ENCODE measurements at regions not wholly inside any gene's neighbourhood (a gene's known extent, or its start where the extent isn't known, plus 50 kb on each side); places are given as distances from the start of the nearest gene placed in this dataset.

GRCh38 chr2:8628179-8628865 lies 53.5 kb upstream of the ID2 start:
- H2AFZ ChIP-seq (ENCODE audit: low read depth, low read length), result no peak overlapping the region
- H3K4me2 ChIP-seq (ENCODE audit: low read length), result no peak overlapping the region
- no peak overlapping the region for H3K27ac ChIP-seq (ENCODE audit: low read length)
- no peaks in the 10 kb centered on the region for H3K79me2 ChIP-seq (replicated peaks; ENCODE audit: insufficient read depth, low read length)
- TF ChIP-seq RAD21 (conservative IDR thresholded peaks at IDR 0.05), result no peak
- TF ChIP-seq CTCF (IDR thresholded peaks at IDR 0.05; ENCODE audit: poor library complexity, severe bottlenecking), result no peak
- no peak for TF ChIP-seq SMC3 (conservative IDR thresholded peaks at IDR 0.05; ENCODE audit: poor library complexity)
- no peak for TF ChIP-seq REST (IDR thresholded peaks at IDR 0.05; ENCODE audit: borderline replicate concordance)
- no peak for TF ChIP-seq MXI1 (conservative IDR thresholded peaks at IDR 0.05; ENCODE audit: poor library complexity, severe bottlenecking)
- TF ChIP-seq EP300 (conservative IDR thresholded peaks at IDR 0.05; ENCODE audit: poor library complexity, severe bottlenecking), result no peak
- TF ChIP-seq EZH2 (IDR thresholded peaks at IDR 0.05; ENCODE audit: borderline replicate concordance, insufficient read depth, low read length, poor library complexity, severe bottlenecking), result no peak
- no peak for TF ChIP-seq POLR2AphosphoS5 (IDR thresholded peaks at IDR 0.05)
- TF ChIP-seq TAF1 (IDR thresholded peaks at IDR 0.05; ENCODE audit: low read depth), result no peak
- no peaks in the 10 kb centered on the region for H3K9me2 ChIP-seq (ENCODE audit: insufficient read depth, low read length)
- H3F3A ChIP-seq (ENCODE audit: insufficient read depth, low read length, poor library complexity, severe bottlenecking), result no peaks in the 10 kb centered on the region
- H3K36me3 ChIP-seq (ENCODE audit: insufficient read depth, low read length), result no peaks in the 10 kb centered on the region
- no peaks in the 10 kb centered on the region for H4K20me1 ChIP-seq (ENCODE audit: insufficient read depth)
- H3K4me3 ChIP-seq (ENCODE audit: low read length), result no peak overlapping the region
- H3K9ac ChIP-seq (ENCODE audit: low read length), result no peak overlapping the region
- H3K9me3 ChIP-seq (ENCODE audit: low read length), result no peaks in the 10 kb centered on the region
- H3K27me3 ChIP-seq (ENCODE audit: insufficient read depth, low read depth, low read length), result no peaks in the 10 kb centered on the region

- H3K27me3 ChIP-seq (ENCODE audit: insufficient read depth, low read depth, low read length), result no peaks in the 10 kb centered on the region
- H2AFZ ChIP-seq (ENCODE audit: low read depth, low read length), result no peak overlapping the region
- no peak overlapping the region for H3K4me2 ChIP-seq (ENCODE audit: low read length)
- H3K9me3 ChIP-seq (ENCODE audit: low read length), result no peaks in the 10 kb centered on the region
- H3K36me3 ChIP-seq (ENCODE audit: insufficient read depth, low read length), result no peaks in the 10 kb centered on the region
- no peak overlapping the region for H3K9ac ChIP-seq (ENCODE audit: low read length)
- H3F3A ChIP-seq (ENCODE audit: insufficient read depth, low read length, poor library complexity, severe bottlenecking), result no peaks in the 10 kb centered on the region
- no peaks in the 10 kb centered on the region for H4K20me1 ChIP-seq (ENCODE audit: insufficient read depth)
- no peak for TF ChIP-seq REST (IDR thresholded peaks at IDR 0.05; ENCODE audit: borderline replicate concordance)
- TF ChIP-seq POLR2AphosphoS5 (IDR thresholded peaks at IDR 0.05), result no peak
- no peak for TF ChIP-seq EZH2 (IDR thresholded peaks at IDR 0.05; ENCODE audit: borderline replicate concordance, insufficient read depth, low read length, poor library complexity, severe bottlenecking)
- no peak for TF ChIP-seq CTCF (IDR thresholded peaks at IDR 0.05; ENCODE audit: poor library complexity, severe bottlenecking)
- TF ChIP-seq EP300 (conservative IDR thresholded peaks at IDR 0.05; ENCODE audit: poor library complexity, severe bottlenecking), result no peak
- no peak for TF ChIP-seq RAD21 (conservative IDR thresholded peaks at IDR 0.05)
- TF ChIP-seq SMC3 (conservative IDR thresholded peaks at IDR 0.05; ENCODE audit: poor library complexity), result no peak
- no peak for TF ChIP-seq TAF1 (IDR thresholded peaks at IDR 0.05; ENCODE audit: low read depth)
- TF ChIP-seq MXI1 (conservative IDR thresholded peaks at IDR 0.05; ENCODE audit: poor library complexity, severe bottlenecking), result no peak
- H3K27ac ChIP-seq (ENCODE audit: low read length), result no peak overlapping the region
- H3K9me2 ChIP-seq (ENCODE audit: insufficient read depth, low read length), result no peaks in the 10 kb centered on the region
- no peaks in the 10 kb centered on the region for H3K79me2 ChIP-seq (replicated peaks; ENCODE audit: insufficient read depth, low read length)
- H3K4me3 ChIP-seq (ENCODE audit: low read length), result no peak overlapping the region
These were observed 53.0 kb upstream of the ID2 start for GRCh38 chr2:8628866-8629209.

Data from neural cell (in vitro differentiated cells).